Fibroblast of upper back skin (primary cell): ENCODE measurements at regions not wholly inside any gene's neighbourhood (a gene's known extent, or its start where the extent isn't known, plus 50 kb on each side); places are given as distances from the start of the nearest gene placed in this dataset.

Source experiments
- DNase-seq: peaks from one replicate; pipeline ENCODE4 v3.0.0-alpha.2; 2013

DNA sequence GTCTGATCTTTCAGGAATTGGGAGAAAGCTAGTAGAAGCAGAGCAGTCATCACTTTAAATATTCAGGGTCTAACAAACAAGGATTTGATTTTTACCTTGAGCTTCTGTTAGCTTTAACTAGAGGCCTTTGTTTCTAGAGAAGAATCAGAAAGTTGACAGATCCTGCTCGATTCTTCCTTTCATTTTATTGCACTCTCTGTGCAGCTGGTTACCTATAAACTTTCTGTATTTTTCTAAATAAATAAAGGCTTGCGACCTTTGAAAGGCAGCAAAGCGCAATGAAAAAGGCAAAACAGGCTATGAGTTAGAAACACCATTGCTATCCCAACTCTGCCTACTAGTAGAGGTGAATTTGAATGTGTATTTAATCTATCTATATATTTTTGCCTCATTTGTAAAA lies 101.4 kb upstream of the NPY2R start:
- DNase-seq: no peak

DNA sequence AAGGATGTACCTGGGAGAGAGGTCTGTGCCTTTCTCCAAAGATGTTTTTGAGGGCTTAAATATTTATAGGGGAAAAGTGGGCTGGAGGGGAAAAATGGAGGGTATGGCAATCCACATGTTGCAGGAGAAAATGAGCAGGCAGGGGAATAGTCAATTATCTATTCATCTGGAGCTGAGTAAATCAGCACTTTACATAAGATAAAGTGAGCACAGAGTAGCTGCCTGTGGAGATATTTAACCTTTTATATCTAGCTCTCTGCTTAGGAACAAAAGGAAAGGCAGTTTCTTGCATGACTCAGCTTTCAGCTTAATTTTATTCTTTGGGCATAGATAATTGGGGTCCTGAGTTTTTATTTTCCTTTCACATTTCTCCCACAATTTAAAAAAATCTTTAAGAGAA lies 93.6 kb upstream of the NPY2R start:
- DNase-seq: no peak

- no peak for DNase-seq
Measured at GRCh38 chr4:155119006-155119405, 89.4 kb upstream of the NPY2R start.

DNA sequence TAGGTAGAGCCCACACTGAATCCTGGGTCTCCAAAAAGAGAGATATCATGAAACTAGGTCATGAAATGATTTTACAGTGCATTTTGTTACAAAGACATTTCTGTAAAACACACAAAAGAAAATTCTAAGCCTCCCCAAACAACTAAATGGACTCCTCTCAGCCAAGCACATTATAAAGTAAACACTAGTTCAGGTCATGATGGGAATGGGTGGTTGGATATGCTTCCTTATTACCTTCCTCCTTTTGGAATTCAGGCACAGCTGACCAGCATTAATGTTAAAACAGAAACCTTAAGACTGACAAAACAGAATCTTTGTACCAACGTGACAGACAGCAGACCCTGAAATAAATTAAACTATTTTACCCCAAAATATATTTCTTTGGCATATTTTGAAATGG lies 87.9 kb upstream of the NPY2R start:
- no peak for DNase-seq

DNA sequence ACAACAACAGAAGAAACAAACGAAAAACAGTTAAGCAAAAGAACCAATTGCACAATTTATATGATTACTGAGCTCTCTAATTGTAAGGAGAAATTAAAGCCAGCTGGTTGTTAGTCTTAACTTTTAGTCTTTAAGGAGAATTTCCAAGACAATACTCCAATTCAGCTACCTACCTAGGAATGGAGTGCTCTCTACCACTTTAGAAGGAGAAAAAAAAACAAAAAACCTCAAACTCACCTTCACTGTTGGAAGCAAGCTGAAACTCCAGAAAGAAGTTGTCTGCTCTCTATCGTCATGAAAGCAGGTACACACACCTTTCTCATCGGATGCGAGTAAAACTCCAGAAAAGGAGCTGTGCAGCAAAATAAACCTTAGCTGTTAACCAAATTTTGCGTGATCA lies 86.1 kb upstream of the NPY2R start:
- no peak for DNase-seq

GRCh38 chr4:155134136-155134535 lies 74.3 kb upstream of the NPY2R start:
- no peak for DNase-seq

- DNase-seq: no peak
Measured at GRCh38 chr4:155140889-155141288, 67.5 kb upstream of the NPY2R start.

DNA sequence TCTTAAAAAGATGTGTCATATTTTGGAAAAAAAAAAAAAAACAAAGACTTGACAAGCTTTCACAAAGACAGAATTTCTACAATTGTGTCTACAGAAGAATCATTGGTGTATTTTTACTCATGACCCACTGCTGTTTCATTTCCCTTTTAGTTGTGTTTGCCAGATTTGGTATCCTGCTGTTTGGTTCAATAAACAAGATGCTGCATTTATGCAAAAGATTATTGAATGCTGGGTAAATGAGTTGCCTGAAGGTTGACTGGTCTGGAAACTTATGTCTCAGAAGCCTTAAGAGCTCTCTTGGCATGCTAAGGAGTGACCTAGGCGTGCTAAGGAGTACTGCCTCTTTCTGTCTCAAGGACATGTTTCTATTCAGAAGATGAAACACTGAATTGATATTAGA lies 64.9 kb upstream of the NPY2R start:
- DNase-seq: no peak
